K562 (cell line): ENCODE measurements at regions not wholly inside any gene's neighbourhood (a gene's known extent, or its start where the extent isn't known, plus 50 kb on each side); places are given as distances from the start of the nearest gene placed in this dataset.

Source experiments
- ATAC-seq: fragments of 200-7000 bp; cut with Tn5 transposase; 3 replicates; pipeline ENCODE4 v1.9.1; 2020; ENCODE audit warnings: moderate library complexity
- BruUV-seq: library from RNA; stranded (reverse); fragments of 400-500 nt; replicated peaks from 2 replicates; lab custom pipeline; 2021; lab: Mats Ljungman, UMichigan
- CTCF ChIA-PET: fragments of 300-600 bp; formaldehyde crosslinking; extraction: SDS; loops from one replicate; lab custom pipeline; 2021; ENCODE audit warnings: low intra/inter-chr PET ratio; lab: Yijun Ruan, JAX
- POLR2A ChIA-PET: fragments of 300-600, 350-650 bp; sonication (Branson Sonifier 250); formaldehyde crosslinking; extraction: SDS; loops from one replicate; lab custom pipeline; 2021; ENCODE audit warnings: antibody characterized with exemption, inconsistent platforms; lab: Yijun Ruan, JAX
- DNase-seq, 4 experiments: peaks; one replicate each; pipeline versions ENCODE4 v3.0.0 to v3.0.0-alpha.2; 2011 to 2018; ENCODE audit warnings: low spot score in 3 of 4, mixed read lengths in 3 of 4; ENCODE audit errors: extremely low read depth in 1 of 4
- FAIRE-seq: peaks from 2 replicates; lab custom pipeline; 2011; peaks lifted over from hg19 to GRCh38; lab: Jason Lieb, UNC
- H2AFZ ChIP-seq: 2 replicates; pipeline ENCODE4 v1.6.0; 2011; ENCODE audit warnings: low read depth, low read length, control low read depth, inconsistent platforms
- H3K27ac ChIP-seq: fragments of 200-600 bp; 3 replicates; pipeline ENCODE4 v1.8.0; 2011; ENCODE audit warnings: low read depth, mild to moderate bottlenecking, control low read depth, inconsistent platforms, low read length, moderate library complexity, mixed read lengths; ENCODE audit errors: extremely low read depth
- H3K27me3 ChIP-seq, 2 experiments: fragments of 300-600 bp in 1 of 2; 2 replicates in 1 of 2; 3 replicates in 1 of 2; pipeline versions ENCODE4 v1.6.0 to v1.8.0; 2011; ENCODE audit warnings: inconsistent platforms in 2 of 2, low read length in 2 of 2, mild to moderate bottlenecking in 1 of 2, mixed read lengths in 1 of 2, moderate library complexity in 1 of 2; ENCODE audit not compliant: control insufficient read depth in 2 of 2, insufficient read depth in 2 of 2
- H3K36me3 ChIP-seq: fragments of 300-600 bp; 3 replicates; pipeline ENCODE4 v1.8.0; 2011; ENCODE audit warnings: mild to moderate bottlenecking, low read length, inconsistent platforms; ENCODE audit not compliant: control insufficient read depth, insufficient read depth
- H3K4me1 ChIP-seq, 2 experiments: fragments of 200-600 bp in 1 of 2; replicated peaks in 1 of 2; 2 replicates in 1 of 2; 3 replicates in 1 of 2; pipeline versions ENCODE4 v1.5.1 to v1.8.0; 2011; ENCODE audit warnings: inconsistent platforms in 2 of 2, low read length in 2 of 2, mild to moderate bottlenecking in 1 of 2, mixed read lengths in 1 of 2, moderate library complexity in 1 of 2; ENCODE audit not compliant: control insufficient read depth in 2 of 2, insufficient read depth in 2 of 2
- H3K4me2 ChIP-seq: 2 replicates; pipeline ENCODE4 v1.6.1; 2011; ENCODE audit warnings: low read length, control low read depth, inconsistent platforms, mixed read lengths; ENCODE audit not compliant: insufficient read depth
- H3K4me3 ChIP-seq: fragments of 200-600 bp; sonication (generic), shearing (Covaris generic); 2 replicates; pipeline ENCODE4 v1.5.1; 2016; ENCODE audit warnings: control low read depth, inconsistent platforms
- H3K79me2 ChIP-seq: fragments of 200-600 bp; 3 replicates; pipeline ENCODE4 v1.8.0; 2011; ENCODE audit warnings: low read length, inconsistent platforms; ENCODE audit not compliant: control insufficient read depth, insufficient read depth
- H3K9ac ChIP-seq, 2 experiments: 2 replicates each; pipeline versions ENCODE4 v1.6.0 to v1.6.1; 2011; ENCODE audit warnings: low read depth in 2 of 2, low read length in 2 of 2, control low read depth in 1 of 2, inconsistent platforms in 1 of 2, mild to moderate bottlenecking in 1 of 2, mixed read lengths in 1 of 2; ENCODE audit not compliant: insufficient read depth in 1 of 2
- H3K9me1 ChIP-seq: one replicate; pipeline ENCODE4 v1.6.0; 2011; ENCODE audit warnings: inconsistent platforms, mild to moderate bottlenecking, low read length, moderate library complexity; ENCODE audit not compliant: control insufficient read depth, insufficient read depth
- H3K9me3 ChIP-seq: replicated peaks from 2 replicates; pipeline ENCODE4 v1.5.1; 2011; ENCODE audit warnings: low read depth, low read length, inconsistent platforms; ENCODE audit not compliant: control insufficient read depth, insufficient read depth
- H4K20me1 ChIP-seq: replicated peaks from 2 replicates; pipeline ENCODE4 v1.6.1; 2011; ENCODE audit warnings: low read length, inconsistent platforms, mixed read lengths; ENCODE audit not compliant: control insufficient read depth, insufficient read depth
- ARID3B ChIP-seq: fragments of 250-450 bp; sonication (Bioruptor Pico); IDR thresholded peaks from 2 replicates; pipeline ENCODE4 v1.4.0; 2020; ENCODE audit warnings: borderline replicate concordance
- ARNT ChIP-seq, 2 experiments: fragments of 450-650 bp; IDR thresholded peaks; 2 replicates each; pipeline ENCODE4 v1.6.1; 2016; ENCODE audit warnings: mild to moderate bottlenecking in 1 of 2
- BRF2 ChIP-seq: IDR thresholded peaks from 3 replicates; pipeline ENCODE4 v1.6.1; 2011; ENCODE audit warnings: borderline replicate concordance, mild to moderate bottlenecking; ENCODE audit not compliant: insufficient read length, insufficient read depth
- CCNT2 ChIP-seq: IDR thresholded peaks from 2 replicates; pipeline ENCODE4 v1.6.1; 2011; ENCODE audit warnings: borderline replicate concordance, low read depth, mild to moderate bottlenecking, moderate library complexity, mixed read lengths, low read length; ENCODE audit not compliant: insufficient read length; ENCODE audit errors: extremely low read depth
- IFI16 ChIP-seq: fragments of 250-450 bp; sonication (Bioruptor Pico); IDR thresholded peaks from 2 replicates; pipeline ENCODE4 v2.1.2; 2022; ENCODE audit warnings: mild to moderate bottlenecking, inconsistent platforms
- KAT2B ChIP-seq: IDR thresholded peaks from one replicate; pipeline ENCODE4 v1.6.1; 2012; ENCODE audit warnings: low read depth, mild to moderate bottlenecking, control low read depth, inconsistent platforms, low read length, moderate library complexity
- KAT8 ChIP-seq: fragments of 450-650 bp; IDR thresholded peaks from 2 replicates; pipeline ENCODE4 v1.6.1; 2016; ENCODE audit warnings: low read depth, mild to moderate bottlenecking
- NCOA6 ChIP-seq: fragments of 450-650 bp; IDR thresholded peaks from 2 replicates; pipeline ENCODE4 v1.6.1; 2017; ENCODE audit warnings: mild to moderate bottlenecking
- SAP30 ChIP-seq: fragments of 200-600 bp; sonication (generic); IDR thresholded peaks from 2 replicates; pipeline ENCODE4 v1.6.1; 2012; ENCODE audit warnings: borderline replicate concordance, low read depth, mild to moderate bottlenecking, moderate library complexity, low read length, control low read depth, inconsistent platforms; ENCODE audit not compliant: insufficient read depth, poor library complexity, severe bottlenecking
- SRSF3 ChIP-seq: fragments of 200-400 bp; formaldehyde crosslinking; IDR thresholded peaks from 2 replicates; pipeline ENCODE4 v1.6.1; 2016; ENCODE audit warnings: mild to moderate bottlenecking, low read length, moderate library complexity; ENCODE audit not compliant: insufficient read depth
- TBP ChIP-seq: optimal IDR thresholded peaks from 2 replicates; pipeline ENCODE3; 2011; ENCODE audit warnings: low read depth, low read length, improper control_type of control experiment
- TCF15 ChIP-seq: fragments of 250-450 bp; sonication (Bioruptor Pico); IDR thresholded peaks from 2 replicates; pipeline ENCODE4 v1.8.0; 2022; ENCODE audit warnings: moderate library complexity, mild to moderate bottlenecking, inconsistent platforms
- ZBTB17 ChIP-seq: fragments of 450-650 bp; formaldehyde crosslinking; IDR thresholded peaks from 2 replicates; pipeline ENCODE4 v1.4.0; 2020; ENCODE audit warnings: mild to moderate bottlenecking
- ZBTB2 ChIP-seq: fragments of 450-650 bp; IDR thresholded peaks from 2 replicates; pipeline ENCODE4 v1.6.1; 2016; ENCODE audit warnings: antibody characterized with exemption
- ZNF354B ChIP-seq: fragments of 250-450 bp; sonication (Bioruptor Pico); IDR thresholded peaks from 2 replicates; pipeline ENCODE4 v1.4.0; 2020
- ZNF408 ChIP-seq: fragments of 250-450 bp; sonication (Bioruptor Pico); IDR thresholded peaks from 2 replicates; pipeline ENCODE4 v1.4.0; 2020; ENCODE audit warnings: low read depth, mild to moderate bottlenecking, moderate library complexity
- ZNF696 ChIP-seq: fragments of 250-450 bp; sonication (Bioruptor Pico); conservative IDR thresholded peaks from 2 replicates; pipeline ENCODE4 v1.4.0; 2020; ENCODE audit warnings: mild to moderate bottlenecking, moderate library complexity
- ZNF740 ChIP-seq, 3 experiments: fragments of 200-800 bp in 1 of 3; sonication (Bioruptor generic) in 1 of 3; sonication (generic) in 1 of 3; formaldehyde crosslinking in 1 of 3; IDR thresholded peaks; 2 replicates each; pipeline versions ENCODE4 v1.6.1 to v1.8.0; 2016 to 2022; ENCODE audit warnings: mild to moderate bottlenecking in 2 of 3, missing compliant biosample characterization in 2 of 3, missing genetic modification characterization in 2 of 3, missing genetic modification reagents in 1 of 3
- in situ Hi-C: fragments of 300-500 bp; cut with MboI; formaldehyde crosslinking; loops from 4 replicates; pipeline ENCODE4 v1.15.0; 2018; ENCODE audit warnings: inconsistent platforms, mixed read lengths
- intact Hi-C: fragments of 100-400 bp; cut with micrococcal nuclease; formaldehyde crosslinking; loops from 2 replicates; pipeline ENCODE4 v1.14.2; 2022

- Histone ChIP-seq H3K4me3 (no peak overlapping the region), H4K20me1 (no peaks in the 10 kb centered on the region), H3K4me2 (no peak overlapping the region), H3K4me1 (no peaks in the 10 kb centered on the region), H3K79me2 (no peaks in the 10 kb centered on the region), H2AFZ (no peak overlapping the region), H3K27me3 (no peaks in the 10 kb centered on the region), H3K9me1 (no peaks in the 10 kb centered on the region), H3K36me3 (no peaks in the 10 kb centered on the region), H3K9me3 (no peaks in the 10 kb centered on the region), H3K9ac (no peak overlapping the region), H3K27ac (no peak overlapping the region)
- ChIA-PET CTCF (no interaction called here), POLR2A (no interaction called here)
- intact Hi-C loops (no loop called here), in situ Hi-C loops (no loop called here)
- FAIRE-seq (no peak), DNase-seq (no peak), ATAC-seq (no peak)
- no TSS peak for BruUV-seq
- TF ChIP-seq ARID3B (CRISPR knock-in tag) (no peak), SAP30 (no peak), ZBTB17 (CRISPR knock-in tag) (no peak), ARNT (IDR thresholded peaks at IDR 0.05) (no peak), ZNF354B (CRISPR knock-in tag) (no peak), BRF2 (no peak), IFI16 (no peak), KAT2B (no peak), ZNF740 (CRISPR knock-in tag; IDR thresholded peaks at IDR 0.05) (no peak), ZNF740 (tag; IDR thresholded peaks at IDR 0.05) (no peak), SRSF3 (no peak), KAT8 (no peak), CCNT2 (no peak), ZBTB2 (no peak), TCF15 (CRISPR knock-in tag) (no peak), ZNF408 (CRISPR knock-in tag) (no peak), ZNF696 (CRISPR knock-in tag) (no peak), NCOA6 (no peak), TBP (no peak)
These were observed 1278.0 kb upstream of the ALCAM start for GRCh38 chr3:104088738-104089137.
